ENCODE measurements at regions not wholly inside any gene's neighbourhood (a gene's known extent, or its start where the extent isn't known, plus 50 kb on each side); places are given as distances from the start of the nearest gene placed in this dataset.
"Not testable (repeated sequence)": the region's sequence is repeated elsewhere in the genome, so short reads cannot be mapped to it uniquely, and the experiment has no call there.

GRCh38 chr11:43177975-43178374 lies 133.8 kb upstream of the API5 start:
- no peak for DNase-seq

- DNase-seq = not testable (repeated sequence)
Observed at GRCh38 chr11:43194459-43194858, 117.3 kb upstream of the API5 start.

GRCh38 chr11:43197379-43197778 lies 114.4 kb upstream of the API5 start:
- DNase-seq = no peak

GRCh38 chr11:43200031-43200430 lies 111.8 kb upstream of the API5 start:
- DNase-seq = no peak

- DNase-seq = no peak
Observed at GRCh38 chr11:43212279-43212678, 99.5 kb upstream of the API5 start.

- no peak for DNase-seq
Observed at GRCh38 chr11:43214471-43214870, 97.3 kb upstream of the API5 start.

GRCh38 chr11:43217849-43218248 lies 93.9 kb upstream of the API5 start:
- no peak for DNase-seq

GRCh38 chr11:43222215-43222614 lies 89.6 kb upstream of the API5 start:
- no peak for DNase-seq

- no peak for DNase-seq
Observed at GRCh38 chr11:43223026-43223425, 88.8 kb upstream of the API5 start.

- DNase-seq = no peak
Observed at GRCh38 chr11:43234881-43235280, 76.9 kb upstream of the API5 start.

GRCh38 chr11:43238341-43238740 lies 73.5 kb upstream of the API5 start:
- DNase-seq = no peak

- no peak for DNase-seq
Observed at GRCh38 chr11:43239791-43240190, 72.0 kb upstream of the API5 start.

- DNase-seq = no peak
Observed at GRCh38 chr11:43242401-43242800, 69.4 kb upstream of the API5 start.

GRCh38 chr11:43243927-43244326 lies 67.9 kb upstream of the API5 start:
- DNase-seq = no peak

GRCh38 chr11:43245466-43245865 lies 66.3 kb upstream of the API5 start:
- no peak for DNase-seq

GRCh38 chr11:43250309-43250708 lies 61.5 kb upstream of the API5 start:
- no peak for DNase-seq

- no peak for DNase-seq
Observed at GRCh38 chr11:43261775-43262174, 50.0 kb upstream of the API5 start.

All from SW 1271 (cell line).